Naive B cell (primary cell): ENCODE measurements at regions not wholly inside any gene's neighbourhood (a gene's known extent, or its start where the extent isn't known, plus 50 kb on each side); places are given as distances from the start of the nearest gene placed in this dataset.
A peak's percentile ranks its signal among the peaks of the same experiment; 100 is the strongest.

Experiments used
- ATAC-seq, 2 donors: fragments of 150-1000 bp; cut with Tn5 transposase; 2 replicates each; pipeline ENCODE4 v1.10.0; 2021; ENCODE audit warnings: low read depth in 2 of 2, mild to moderate bottlenecking in 2 of 2, moderate library complexity in 2 of 2
- DNase-seq: peaks from one replicate; pipeline ENCODE4 v3.0.0; 2022
- H3K27ac Mint-ChIP-seq, 6 donors: one replicate each; pipeline ENCODE4 v1.8.0; 2020 to 2022; ENCODE audit warnings: mild to moderate bottlenecking in 6 of 6, mixed read lengths in 6 of 6, moderate library complexity in 5 of 6, inconsistent platforms in 2 of 6
- H3K27me3 Mint-ChIP-seq, 3 donors: one replicate each; pipeline ENCODE4 v1.8.0; 2021 to 2022; ENCODE audit warnings: mixed read lengths in 3 of 3, mild to moderate bottlenecking in 1 of 3
- H3K36me3 Mint-ChIP-seq, 2 donors: one replicate each; pipeline ENCODE4 v1.8.0; 2020 to 2022; ENCODE audit warnings: mixed read lengths in 2 of 2, inconsistent platforms in 1 of 2, mild to moderate bottlenecking in 1 of 2
- H3K4me1 Mint-ChIP-seq, 3 donors: one replicate each; pipeline ENCODE4 v1.8.0; 2020 to 2022; ENCODE audit warnings: mixed read lengths in 3 of 3, inconsistent platforms in 1 of 3, mild to moderate bottlenecking in 1 of 3, moderate library complexity in 1 of 3
- H3K4me3 Mint-ChIP-seq, 8 donors: one replicate each; pipeline ENCODE4 v1.8.0; 2020 to 2022; ENCODE audit warnings: mild to moderate bottlenecking in 8 of 8, mixed read lengths in 8 of 8, moderate library complexity in 8 of 8, inconsistent platforms in 2 of 8
- H3K9me3 Mint-ChIP-seq, 7 donors: one replicate each; pipeline ENCODE4 v1.8.0; 2020 to 2022; ENCODE audit warnings: mixed read lengths in 7 of 7, mild to moderate bottlenecking in 5 of 7, inconsistent platforms in 2 of 7, moderate library complexity in 1 of 7

DNA sequence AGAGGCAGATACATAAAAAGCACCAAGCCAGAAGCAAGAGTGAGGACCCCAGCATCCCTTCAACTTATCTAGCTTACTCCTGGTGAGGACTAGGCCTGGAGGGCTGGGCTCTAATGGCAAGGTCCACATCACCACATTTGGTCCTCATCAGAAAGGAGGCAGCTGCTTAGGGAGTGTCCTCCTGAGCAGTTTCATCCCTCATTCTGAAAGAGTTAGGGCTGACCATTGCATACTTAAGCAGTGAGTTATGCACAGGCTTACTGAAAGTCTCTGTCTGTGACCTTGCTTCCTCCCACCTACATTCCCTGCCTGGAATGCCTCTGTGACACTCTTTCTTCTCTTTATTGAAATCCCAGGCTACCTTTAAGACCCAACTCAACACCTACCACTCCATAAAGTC, 301.8 kb upstream of the ACVR2A start:
- DNase-seq (no peak), ATAC-seq (no peak)
- Mint-ChIP-seq H3K9me3 (peaks cover 0 to 2% (median 0%) of the 10 kb centered on the region in 7 donors), H3K27ac (no peak overlapping the region), H3K36me3 (no peaks in the 10 kb centered on the region), H3K4me1 (no peaks in the 10 kb centered on the region), H3K27me3 (no peaks in the 10 kb centered on the region), H3K4me3 (no peak overlapping the region)

DNA sequence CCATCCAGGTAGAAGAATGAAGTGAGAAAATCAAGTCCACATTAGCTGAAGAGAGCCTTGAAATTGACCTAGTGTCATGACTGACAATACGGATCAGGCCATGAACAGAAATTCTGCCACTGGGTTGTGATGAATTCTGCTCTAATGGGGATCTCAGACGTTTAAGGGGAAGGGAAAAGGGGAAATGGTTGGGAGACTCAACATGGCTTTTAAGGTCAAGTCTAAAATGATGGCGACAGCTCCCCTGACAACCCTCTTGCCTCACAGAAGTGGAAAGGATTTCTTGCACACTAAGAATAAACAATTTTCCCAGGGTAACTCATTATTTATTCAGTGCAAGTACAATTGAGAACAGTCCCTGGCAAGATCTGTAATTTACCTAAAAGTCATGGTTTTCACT, 302.5 kb upstream of the ACVR2A start:
- Mint-ChIP-seq H3K4me1 (no peaks in the 10 kb centered on the region), H3K4me3 (no peak overlapping the region), H3K36me3 (no peaks in the 10 kb centered on the region), H3K9me3 (peaks cover 0 to 2% (median 0%) of the 10 kb centered on the region in 7 donors), H3K27ac (no peak overlapping the region), H3K27me3 (no peaks in the 10 kb centered on the region)
- no peak for ATAC-seq
- no peak for DNase-seq

GRCh38 chr2:147541314-147541713, 303.5 kb upstream of the ACVR2A start:
- ATAC-seq, result no peak
- Mint-ChIP-seq H3K4me1 (no peaks in the 10 kb centered on the region), H3K27ac (no peak overlapping the region), H3K9me3 (peaks cover 0 to 2% (median 0%) of the 10 kb centered on the region in 7 donors), H3K4me3 (no peak overlapping the region), H3K36me3 (no peaks in the 10 kb centered on the region), H3K27me3 (no peaks in the 10 kb centered on the region)
- no peak for DNase-seq

DNA sequence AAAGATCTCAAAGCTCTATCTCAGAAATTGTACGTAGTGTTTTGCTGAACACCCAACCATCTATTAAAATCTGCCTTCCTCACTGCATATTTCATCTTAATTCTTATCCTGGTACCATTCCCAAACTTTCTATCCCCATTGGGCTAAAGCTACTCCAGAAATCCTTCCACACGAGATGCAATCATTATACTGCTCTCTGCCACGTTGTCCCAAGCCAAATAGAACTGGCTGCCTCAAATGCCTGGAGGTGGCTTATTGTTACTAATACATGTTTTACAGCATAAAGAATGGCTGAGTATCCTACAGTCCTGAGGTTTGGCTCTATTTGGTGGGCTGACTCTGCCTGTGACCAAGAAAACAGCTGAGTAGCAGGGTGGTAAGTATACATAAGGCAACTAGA, 306.0 kb upstream of the ACVR2A start:
- H3K36me3 Mint-ChIP-seq, result no peaks in the 10 kb centered on the region
- DNase-seq (no peak), ATAC-seq (no peak)
- no peak overlapping the region for H3K4me3 Mint-ChIP-seq
- H3K9me3 Mint-ChIP-seq, result peaks cover 0 to 2% (median 0%) of the 10 kb centered on the region in 7 donors
- peaks cover 0 to 4% (median 0%) of the 10 kb centered on the region in 3 donors for H3K27me3 Mint-ChIP-seq
- no peak overlapping the region for H3K27ac Mint-ChIP-seq
- no peaks in the 10 kb centered on the region for H3K4me1 Mint-ChIP-seq

DNA sequence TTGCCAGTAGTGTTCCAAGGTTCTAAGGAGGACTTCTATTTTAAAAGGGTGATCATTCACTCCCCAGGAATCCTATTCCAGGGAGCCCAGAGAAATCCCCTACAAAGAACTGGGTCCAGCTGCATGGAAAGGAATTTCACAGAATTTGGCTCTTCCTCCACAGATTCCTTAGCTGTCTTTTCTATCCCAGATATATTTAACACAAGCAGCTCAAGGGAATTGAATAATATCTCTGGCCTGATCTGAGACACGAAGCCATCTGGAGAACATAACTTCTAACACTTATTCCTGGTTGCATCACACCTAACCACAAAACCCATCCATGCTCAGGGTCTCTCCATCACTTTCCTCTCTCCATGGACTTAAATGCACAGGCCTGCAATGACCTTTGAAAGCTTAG, 306.7 kb upstream of the ACVR2A start:
- DNase-seq (no peak), ATAC-seq (no peak)
- H3K4me3 Mint-ChIP-seq, result no peak overlapping the region
- no peaks in the 10 kb centered on the region for H3K4me1 Mint-ChIP-seq
- no peak overlapping the region for H3K27ac Mint-ChIP-seq
- peaks cover 0 to 2% (median 0%) of the 10 kb centered on the region in 7 donors for H3K9me3 Mint-ChIP-seq
- H3K27me3 Mint-ChIP-seq, result peaks cover 0 to 4% (median 0%) of the 10 kb centered on the region in 3 donors
- H3K36me3 Mint-ChIP-seq, result no peaks in the 10 kb centered on the region

DNA sequence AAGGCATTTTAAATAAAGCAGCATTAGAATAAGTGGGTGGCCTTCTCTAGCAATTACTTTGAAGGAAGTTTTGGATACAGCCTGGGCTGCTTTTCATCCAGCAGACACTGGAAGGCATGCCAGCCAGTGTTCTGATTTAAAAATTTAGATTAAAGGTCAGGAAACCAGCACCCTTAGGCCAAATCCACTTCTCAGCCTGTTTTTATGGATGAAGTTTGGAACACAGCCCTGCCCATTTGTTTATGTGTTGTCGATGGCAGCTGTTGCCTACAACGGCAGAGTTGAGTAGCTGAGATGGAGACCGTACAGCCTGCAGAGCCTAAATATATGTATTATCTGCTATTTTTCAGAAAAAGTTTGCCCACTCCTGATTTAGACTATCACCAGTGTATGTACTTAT, 313.6 kb upstream of the ACVR2A start:
- Mint-ChIP-seq H3K4me1 (no peaks in the 10 kb centered on the region), H3K36me3 (no peaks in the 10 kb centered on the region), H3K9me3 (no peaks in the 10 kb centered on the region), H3K4me3 (no peak overlapping the region), H3K27me3 (peaks cover 0 to 4% (median 0%) of the 10 kb centered on the region in 3 donors), H3K27ac (no peak overlapping the region)
- DNase-seq (no peak), ATAC-seq (no peak)

DNA sequence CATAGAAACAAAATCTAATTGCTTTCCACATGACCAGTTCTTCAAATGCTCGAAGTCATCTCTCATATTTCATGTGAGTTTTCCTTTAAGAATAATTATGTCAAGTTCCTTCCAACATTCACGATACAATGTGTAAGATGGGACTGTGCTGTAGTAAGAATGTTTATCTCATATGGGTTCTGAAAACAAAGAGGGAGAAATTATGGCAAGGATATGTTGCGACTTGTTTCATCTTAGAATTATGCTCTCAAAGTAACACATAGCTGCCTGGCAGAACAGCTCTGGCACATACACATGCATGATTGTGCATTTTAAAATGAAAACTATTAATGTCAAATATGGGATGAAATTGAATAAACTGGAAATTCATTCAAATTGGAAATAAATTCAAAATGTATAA, 314.8 kb upstream of the ACVR2A start:
- H3K27me3 Mint-ChIP-seq, result peaks cover 0 to 3% (median 0%) of the 10 kb centered on the region in 3 donors
- DNase-seq (no peak), ATAC-seq (no peak)
- no peaks in the 10 kb centered on the region for H3K36me3 Mint-ChIP-seq
- no peak overlapping the region for H3K4me3 Mint-ChIP-seq
- no peaks in the 10 kb centered on the region for H3K9me3 Mint-ChIP-seq
- no peaks in the 10 kb centered on the region for H3K4me1 Mint-ChIP-seq
- H3K27ac Mint-ChIP-seq, result no peak overlapping the region

DNA sequence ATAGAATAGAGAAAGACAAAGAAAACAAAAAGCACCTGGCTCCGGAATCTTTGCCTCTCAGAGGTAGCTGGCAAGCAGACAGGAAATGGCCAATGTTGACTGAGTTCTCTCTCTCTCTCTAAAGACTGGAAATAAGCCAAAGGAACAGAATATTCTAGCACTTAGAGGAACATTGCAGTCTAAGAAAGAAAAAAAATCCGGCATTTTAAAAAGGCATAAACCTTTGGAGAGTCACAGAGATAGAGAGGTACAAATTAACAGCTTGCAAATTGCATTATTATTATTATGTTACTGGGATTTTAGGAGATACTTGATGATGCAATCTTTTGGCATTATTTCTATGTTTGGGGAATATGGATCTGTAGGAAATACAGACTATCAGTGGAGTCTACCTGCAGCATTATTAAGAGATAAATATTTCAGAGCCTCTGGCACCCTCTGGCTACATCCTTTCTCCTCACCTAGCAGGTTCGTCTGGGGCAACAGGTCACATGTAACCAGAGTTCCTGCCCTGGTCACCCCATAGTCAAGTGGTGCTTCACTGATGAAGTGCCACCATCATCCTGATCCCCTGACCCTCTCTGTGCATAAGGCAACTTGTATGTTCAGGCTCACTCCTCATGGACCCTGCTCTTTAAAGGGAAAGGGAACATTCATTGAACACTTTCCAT, 318.9 kb upstream of the ACVR2A start:
- Mint-ChIP-seq H3K27me3 (peaks cover 0 to 5% (median 0%) of the 10 kb centered on the region in 3 donors), H3K27ac (no peak overlapping the region), H3K4me3 (no peak overlapping the region), H3K4me1 (no peaks in the 10 kb centered on the region), H3K36me3 (no peaks in the 10 kb centered on the region), H3K9me3 (peaks cover 0 to 5% (median 0%) of the 10 kb centered on the region in 7 donors)
- ATAC-seq, result no peak
- no peak for DNase-seq

GRCh38 chr2:147524912-147525311, 319.9 kb upstream of the ACVR2A start:
- Mint-ChIP-seq H3K36me3 (no peaks in the 10 kb centered on the region), H3K9me3 (peaks cover 0 to 5% (median 0%) of the 10 kb centered on the region in 7 donors), H3K27me3 (peaks cover 0 to 5% (median 0%) of the 10 kb centered on the region in 3 donors), H3K27ac (peak overlapping the region in 1 of 6 donors; percentile 71), H3K4me3 (no peak overlapping the region), H3K4me1 (no peaks in the 10 kb centered on the region)
- no peak for DNase-seq
- no peak for ATAC-seq

DNA sequence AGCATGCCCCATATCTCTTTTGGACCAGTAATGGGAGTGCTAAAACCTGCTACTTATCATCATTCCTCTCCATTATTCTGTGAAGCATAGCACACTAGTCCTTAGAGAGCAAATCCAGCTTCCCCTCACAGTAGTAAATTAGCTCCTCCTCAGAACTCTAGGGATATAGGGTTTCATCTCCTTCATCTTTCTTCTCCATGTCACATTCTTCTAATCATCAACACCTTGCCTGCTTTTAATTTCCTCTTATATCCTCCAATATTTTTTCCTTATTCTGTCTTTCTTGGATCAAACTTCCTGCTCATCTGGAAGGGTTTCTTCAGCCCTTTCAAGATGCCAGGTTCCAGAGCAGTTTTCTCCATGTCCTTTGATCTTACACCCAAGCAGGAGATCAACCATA, 321.4 kb upstream of the ACVR2A start:
- DNase-seq (no peak), ATAC-seq (no peak)
- Mint-ChIP-seq H3K4me3 (no peak overlapping the region), H3K27me3 (peaks cover 0 to 5% (median 0%) of the 10 kb centered on the region in 3 donors), H3K27ac (peak overlapping the region in 1 of 6 donors; percentile 66), H3K36me3 (no peaks in the 10 kb centered on the region), H3K9me3 (peaks cover 0 to 5% (median 0%) of the 10 kb centered on the region in 7 donors), H3K4me1 (no peaks in the 10 kb centered on the region)

DNA sequence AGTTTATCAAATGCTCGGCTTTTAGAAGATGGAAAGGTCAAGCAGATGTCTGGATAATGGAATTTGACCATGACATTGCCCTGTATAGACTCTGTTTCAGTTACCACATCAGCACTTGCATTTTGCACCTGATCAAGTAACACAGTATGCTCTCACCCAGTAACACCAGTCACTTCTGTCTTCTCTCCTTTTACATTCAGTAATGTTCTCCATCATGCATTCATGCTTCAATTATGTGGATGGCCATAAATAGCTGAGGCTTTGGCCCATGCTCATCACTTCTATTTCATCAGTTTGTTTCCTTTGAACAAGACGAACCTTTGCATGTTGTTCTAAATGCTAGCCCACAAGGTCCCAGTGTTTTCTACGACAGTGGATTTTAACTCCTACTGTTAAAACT, 322.9 kb upstream of the ACVR2A start:
- ATAC-seq (no peak), DNase-seq (no peak)
- H3K27ac Mint-ChIP-seq, result no peak overlapping the region
- no peaks in the 10 kb centered on the region for H3K4me1 Mint-ChIP-seq
- H3K27me3 Mint-ChIP-seq, result peaks cover 0 to 5% (median 0%) of the 10 kb centered on the region in 3 donors
- no peaks in the 10 kb centered on the region for H3K36me3 Mint-ChIP-seq
- H3K4me3 Mint-ChIP-seq, result no peak overlapping the region
- H3K9me3 Mint-ChIP-seq, result peaks cover 0 to 5% (median 2%) of the 10 kb centered on the region in 7 donors

DNA sequence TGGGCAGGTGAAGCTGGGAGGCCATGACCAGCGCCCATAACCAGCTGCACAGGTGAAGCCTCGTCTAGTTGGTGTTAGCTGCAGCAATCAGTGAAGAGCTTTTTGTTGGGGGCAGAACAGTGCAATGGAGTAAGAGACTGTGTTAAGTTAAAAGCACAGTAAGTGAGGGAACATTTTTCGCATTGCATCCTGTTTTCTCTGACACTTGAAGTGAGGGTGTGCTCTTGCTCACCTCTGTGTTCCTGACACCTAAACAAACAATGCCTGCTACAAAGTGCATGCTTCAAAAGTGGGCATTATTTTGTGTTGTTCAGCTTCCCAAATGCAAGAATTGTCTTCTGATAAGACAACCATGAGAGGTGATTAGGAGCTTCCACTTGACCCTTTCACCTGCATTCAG, 324.0 kb upstream of the ACVR2A start:
- no peak overlapping the region for H3K27ac Mint-ChIP-seq
- no peak for ATAC-seq

GRCh38 chr2:147519178-147519577, 325.7 kb upstream of the ACVR2A start:
- Mint-ChIP-seq H3K9me3 (peaks cover 0 to 5% (median 3%) of the 10 kb centered on the region in 7 donors), H3K4me1 (no peaks in the 10 kb centered on the region), H3K27ac (no peak overlapping the region), H3K27me3 (no peaks in the 10 kb centered on the region), H3K4me3 (no peak overlapping the region), H3K36me3 (no peaks in the 10 kb centered on the region)
- ATAC-seq (no peak), DNase-seq (no peak)

More for the DNA sequence above, 324.0 kb upstream of the ACVR2A start:
- peaks cover 0 to 5% (median 0%) of the 10 kb centered on the region in 3 donors for H3K27me3 Mint-ChIP-seq
- H3K4me1 Mint-ChIP-seq, result no peaks in the 10 kb centered on the region
- no peaks in the 10 kb centered on the region for H3K36me3 Mint-ChIP-seq
- H3K4me3 Mint-ChIP-seq, result no peak overlapping the region
- DNase-seq, result no peak
- H3K9me3 Mint-ChIP-seq, result peaks cover 0 to 5% (median 3%) of the 10 kb centered on the region in 7 donors

- no peak for DNase-seq
- no peak overlapping the region for H3K27ac Mint-ChIP-seq
- no peaks in the 10 kb centered on the region for H3K36me3 Mint-ChIP-seq
- H3K27me3 Mint-ChIP-seq, result no peaks in the 10 kb centered on the region
- peaks cover 0 to 4% (median 3%) of the 10 kb centered on the region in 7 donors for H3K9me3 Mint-ChIP-seq
- no peaks in the 10 kb centered on the region for H3K4me1 Mint-ChIP-seq
- H3K4me3 Mint-ChIP-seq, result no peak overlapping the region
- ATAC-seq, result no peak
These were observed 329.6 kb upstream of the ACVR2A start for GRCh38 chr2:147515213-147515612.
